Astrocyte (in vitro differentiated cells and primary cell): ENCODE measurements at regions not wholly inside any gene's neighbourhood (a gene's known extent, or its start where the extent isn't known, plus 50 kb on each side); places are given as distances from the start of the nearest gene placed in this dataset.

ENCODE experiments used
- CTCF ChIP-seq: IDR thresholded peaks from 2 replicates; pipeline ENCODE4 v1.5.1; 2011; ENCODE audit warnings: low read depth, mild to moderate bottlenecking, inconsistent platforms, low read length, moderate library complexity; ENCODE audit not compliant: insufficient read depth
- EZH2 ChIP-seq: IDR thresholded peaks from 2 replicates; pipeline ENCODE4 v1.6.1; 2012; ENCODE audit warnings: mild to moderate bottlenecking, low read length, inconsistent platforms; ENCODE audit not compliant: insufficient read depth

GRCh38 chr13:48908381-48909055 is 67.2 kb upstream of the FNDC3A start:
- no peak for TF ChIP-seq CTCF
- TF ChIP-seq EZH2 = no peak
